ENCODE measurements at regions not wholly inside any gene's neighbourhood (a gene's known extent, or its start where the extent isn't known, plus 50 kb on each side); places are given as distances from the start of the nearest gene placed in this dataset.

DNA sequence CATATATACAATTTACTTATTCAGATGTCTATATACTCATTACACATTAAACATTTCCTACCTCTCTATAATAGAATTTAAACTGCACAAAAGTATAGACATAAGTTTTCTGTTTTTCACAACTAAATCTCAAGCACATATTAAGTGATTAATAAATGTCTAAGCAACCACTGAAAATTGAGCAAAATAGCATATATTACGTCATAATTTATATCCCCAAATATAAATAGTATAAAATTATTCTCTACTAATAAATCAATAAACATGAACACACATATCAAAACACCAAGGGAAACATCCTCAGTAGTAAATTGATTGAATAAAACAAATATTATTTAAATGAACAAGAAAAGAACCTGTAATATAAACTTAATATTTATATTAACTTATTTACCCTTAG is 865.1 kb downstream of the CDH18 start:
- no CpG with 5 or more reads among the region's 1 CpG for whole genome bisulfite sequencing, 2 experiments (ENCODE audit: extremely low coverage in 2 of 2, insufficient read length in 1 of 2)
- H2BK120ac ChIP-seq (ENCODE audit: low read depth, low read length): no peak overlapping the region
- H3K27ac ChIP-seq (ENCODE audit: insufficient read depth, low read length): no peak overlapping the region

More for the DNA sequence above, 865.1 kb downstream of the CDH18 start:
- TF ChIP-seq RAD21 (IDR thresholded peaks at IDR 0.05; ENCODE audit: low read length): no peak
- TF ChIP-seq RFX5 (IDR thresholded peaks at IDR 0.05; ENCODE audit: low read depth, low read length): no peak
- TF ChIP-seq, protein P1, sequence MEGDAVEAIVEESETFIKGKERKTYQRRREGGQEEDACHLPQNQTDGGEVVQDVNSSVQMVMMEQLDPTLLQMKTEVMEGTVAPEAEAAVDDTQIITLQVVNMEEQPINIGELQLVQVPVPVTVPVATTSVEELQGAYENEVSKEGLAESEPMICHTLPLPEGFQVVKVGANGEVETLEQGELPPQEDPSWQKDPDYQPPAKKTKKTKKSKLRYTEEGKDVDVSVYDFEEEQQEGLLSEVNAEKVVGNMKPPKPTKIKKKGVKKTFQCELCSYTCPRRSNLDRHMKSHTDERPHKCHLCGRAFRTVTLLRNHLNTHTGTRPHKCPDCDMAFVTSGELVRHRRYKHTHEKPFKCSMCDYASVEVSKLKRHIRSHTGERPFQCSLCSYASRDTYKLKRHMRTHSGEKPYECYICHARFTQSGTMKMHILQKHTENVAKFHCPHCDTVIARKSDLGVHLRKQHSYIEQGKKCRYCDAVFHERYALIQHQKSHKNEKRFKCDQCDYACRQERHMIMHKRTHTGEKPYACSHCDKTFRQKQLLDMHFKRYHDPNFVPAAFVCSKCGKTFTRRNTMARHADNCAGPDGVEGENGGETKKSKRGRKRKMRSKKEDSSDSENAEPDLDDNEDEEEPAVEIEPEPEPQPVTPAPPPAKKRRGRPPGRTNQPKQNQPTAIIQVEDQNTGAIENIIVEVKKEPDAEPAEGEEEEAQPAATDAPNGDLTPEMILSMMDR (conservative IDR thresholded peaks at IDR 0.05; ENCODE audit: low read depth, low read length): no peak
- TF ChIP-seq MAZ (IDR thresholded peaks at IDR 0.05; ENCODE audit: borderline replicate concordance, low read depth, low read length): no peak
- TF ChIP-seq FOS (IDR thresholded peaks at IDR 0.05; ENCODE audit: low read depth, low read length): no peak
- no peak for TF ChIP-seq MAFK (IDR thresholded peaks at IDR 0.05; ENCODE audit: low read depth, low read length)
- TF ChIP-seq, protein P2, sequence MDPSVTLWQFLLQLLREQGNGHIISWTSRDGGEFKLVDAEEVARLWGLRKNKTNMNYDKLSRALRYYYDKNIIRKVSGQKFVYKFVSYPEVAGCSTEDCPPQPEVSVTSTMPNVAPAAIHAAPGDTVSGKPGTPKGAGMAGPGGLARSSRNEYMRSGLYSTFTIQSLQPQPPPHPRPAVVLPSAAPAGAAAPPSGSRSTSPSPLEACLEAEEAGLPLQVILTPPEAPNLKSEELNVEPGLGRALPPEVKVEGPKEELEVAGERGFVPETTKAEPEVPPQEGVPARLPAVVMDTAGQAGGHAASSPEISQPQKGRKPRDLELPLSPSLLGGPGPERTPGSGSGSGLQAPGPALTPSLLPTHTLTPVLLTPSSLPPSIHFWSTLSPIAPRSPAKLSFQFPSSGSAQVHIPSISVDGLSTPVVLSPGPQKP (IDR thresholded peaks at IDR 0.05; ENCODE audit: borderline replicate concordance, low read depth, low read length): no peak
- TF ChIP-seq CEBPB (IDR thresholded peaks at IDR 0.05; ENCODE audit: low read depth, low read length): no peak
- ATAC-seq (ENCODE audit: low read depth) (no peak), DNase-seq (no peak)
- in situ Hi-C loops (cut with MboI; ENCODE audit: low sequenced_read_pairs): no loop called here
- no peak overlapping the region for H2BK15ac ChIP-seq (ENCODE audit: low read depth, low read length)
- H2BK20ac ChIP-seq (ENCODE audit: low read depth, low read length): no peak overlapping the region
- no peaks in the 10 kb centered on the region for H4K20me1 ChIP-seq (ENCODE audit: insufficient read depth, low read length)
- CTCF ChIA-PET: no interaction called here
- no peak overlapping the region for H2AFZ ChIP-seq (replicated peaks; ENCODE audit: low read length, poor library complexity)
- H3K4ac ChIP-seq (ENCODE audit: low read depth, low read length): no peak overlapping the region
- no peak overlapping the region for H3K4me2 ChIP-seq (ENCODE audit: low read depth, low read length)
- no peaks in the 10 kb centered on the region for H3K79me1 ChIP-seq (ENCODE audit: low read depth in 1 of 2, low read length in 2 of 2)
- no peaks in the 10 kb centered on the region for H3K9me3 ChIP-seq (ENCODE audit: control insufficient read depth, insufficient read depth, low read length)
- no peak overlapping the region for H3K4me3 ChIP-seq (ENCODE audit: insufficient read depth, low read depth, low read length)
- no peak overlapping the region for H3K9ac ChIP-seq (ENCODE audit: low read depth, low read length)
- POLR2A ChIA-PET (ENCODE audit: unreplicated experiment): no interaction called here
- no peaks in the 10 kb centered on the region for H3K27me3 ChIP-seq (ENCODE audit: control insufficient read depth, insufficient read depth, low read length)
- no peak overlapping the region for H2AK9ac ChIP-seq (replicated peaks; ENCODE audit: low read depth, low read length, poor library complexity)
- H3K18ac ChIP-seq (ENCODE audit: low read depth, low read length): no peak overlapping the region
- no peak overlapping the region for H3K23ac ChIP-seq (ENCODE audit: low read depth, low read length)
- no peak overlapping the region for H3K14ac ChIP-seq (replicated peaks; ENCODE audit: low read depth, low read length)
- H4K8ac ChIP-seq (ENCODE audit: low read depth in 2 of 2, low read length in 2 of 2): no peak overlapping the region
- no peak overlapping the region for H4K5ac ChIP-seq (ENCODE audit: low read depth, low read length)
- H2BK5ac ChIP-seq (ENCODE audit: low read depth, low read length, poor library complexity, severe bottlenecking): no peak overlapping the region
- H3K9me1 ChIP-seq (ENCODE audit: insufficient read depth, low read length): no peaks in the 10 kb centered on the region
- BruUV-seq (replicated peaks): no TSS peak
- H3K56ac ChIP-seq (ENCODE audit: extremely low read depth, insufficient read depth, low read length): no peak overlapping the region
- dilution Hi-C loops (cut with HindIII; ENCODE audit: low sequenced_read_pairs, unreplicated experiment): no loop called here
- no peaks in the 10 kb centered on the region for H3K4me1 ChIP-seq (ENCODE audit: control insufficient read depth, insufficient read depth, low read length)
- intact Hi-C loops (cut with micrococcal nuclease): no loop called here
- no peak overlapping the region for H2AK5ac ChIP-seq (ENCODE audit: low read depth, low read length)
- no peak overlapping the region for H4K91ac ChIP-seq (ENCODE audit: insufficient read depth, low read depth, low read length)
- H3K36me3 ChIP-seq (ENCODE audit: control insufficient read depth, insufficient read depth, low read length): no peaks in the 10 kb centered on the region

Measured in IMR-90 (cell line).